KBM-7 (cell line): ENCODE measurements at regions not wholly inside any gene's neighbourhood (a gene's known extent, or its start where the extent isn't known, plus 50 kb on each side); places are given as distances from the start of the nearest gene placed in this dataset.

ENCODE experiments used
- DNase-seq: peaks from one replicate; pipeline ENCODE4 v3.0.0-alpha.2; 2015
- in situ Hi-C: fragments of 300-500 bp; cut with MboI; formaldehyde crosslinking; loops from 2 replicates; pipeline ENCODE4 v1.14.3; 2020; ENCODE audit warnings: low sequenced_read_pairs, low pct_unique_long_range_greater_than_20kb, mixed read lengths

DNA sequence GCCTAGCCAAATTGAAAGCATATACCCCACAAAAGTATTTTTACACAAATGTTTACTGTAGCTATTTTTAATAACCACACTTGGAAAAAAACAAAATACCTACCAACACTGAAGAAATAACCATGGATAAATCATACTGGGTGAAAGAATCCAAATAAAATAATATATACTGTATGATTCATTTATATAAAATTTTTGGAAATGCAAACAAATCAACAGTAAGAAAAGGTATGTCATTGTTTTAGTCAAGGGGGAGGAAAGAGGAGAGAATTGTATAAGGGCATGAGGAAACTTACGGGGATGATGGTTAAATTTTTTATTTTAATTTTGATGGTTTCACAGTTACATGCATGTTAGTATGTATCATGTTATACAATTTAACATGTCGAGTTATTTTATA, 557.8 kb downstream of the TECRL start:
- DNase-seq, result no peak
- in situ Hi-C loops, result no loop called here

- in situ Hi-C loops, result no loop called here
- no peak for DNase-seq
Observed at GRCh38 chr4:63841266-63841665, 568.0 kb downstream of the TECRL start.

GRCh38 chr4:63831590-63832155, 577.6 kb downstream of the TECRL start:
- no peak for DNase-seq
- in situ Hi-C loops, result no loop called here

GRCh38 chr4:63817196-63817865, 591.9 kb downstream of the TECRL start:
- no peak for DNase-seq
- in situ Hi-C loops, result no loop called here

- DNase-seq, result no peak
- in situ Hi-C loops, result no loop called here
Observed at GRCh38 chr4:63814171-63814964, 594.9 kb downstream of the TECRL start.

GRCh38 chr4:63799166-63799565, 610.1 kb downstream of the TECRL start:
- no peak for DNase-seq
- in situ Hi-C loops, result no loop called here

DNA sequence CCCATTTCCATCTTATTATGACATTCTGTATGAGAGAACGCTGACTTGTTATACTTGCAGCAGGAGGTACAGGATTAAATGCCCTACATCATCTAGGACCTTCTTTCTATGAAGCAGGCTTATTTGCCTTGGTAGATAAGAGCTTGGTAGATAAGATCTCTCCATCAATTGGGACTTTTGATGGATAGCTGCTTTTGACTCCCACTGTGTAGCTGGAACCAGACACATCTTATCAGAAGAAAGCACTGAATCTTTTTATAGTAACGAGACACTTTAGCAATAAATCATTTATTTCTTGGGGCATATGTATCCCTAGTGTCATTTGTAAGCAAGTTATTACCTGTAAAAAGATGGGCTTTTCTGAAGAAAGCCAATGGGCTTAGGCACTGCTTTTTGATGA, 613.9 kb downstream of the TECRL start:
- in situ Hi-C loops, result no loop called here

GRCh38 chr4:63790377-63790776, 618.9 kb downstream of the TECRL start:
- no peak for DNase-seq
- in situ Hi-C loops, result no loop called here

More for the DNA sequence above, 613.9 kb downstream of the TECRL start:
- DNase-seq, result no peak

DNA sequence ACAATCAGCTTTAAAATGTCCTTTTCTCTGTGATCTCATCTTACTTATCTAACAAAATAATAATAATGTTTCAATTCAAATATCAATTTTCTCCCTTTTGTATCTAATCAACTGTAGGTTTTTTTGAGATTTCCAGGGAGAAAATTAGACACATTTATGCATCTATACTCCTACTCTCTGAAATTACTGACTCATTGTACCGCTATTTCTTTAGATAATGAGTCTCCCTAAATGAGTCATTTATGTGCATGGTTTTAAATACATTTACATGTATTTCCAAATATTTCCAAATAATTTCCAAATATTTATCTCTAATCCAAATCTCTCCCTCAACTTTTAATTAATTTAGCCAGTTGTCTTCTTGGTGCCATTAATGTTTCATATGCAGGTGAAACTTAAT, 621.0 kb downstream of the TECRL start:
- DNase-seq, result no peak
- in situ Hi-C loops, result no loop called here

GRCh38 chr4:63787326-63787725, 621.9 kb downstream of the TECRL start:
- no peak for DNase-seq
- in situ Hi-C loops, result no loop called here

- in situ Hi-C loops, result no loop called here
- no peak for DNase-seq
Observed at GRCh38 chr4:63786171-63786570, 623.1 kb downstream of the TECRL start.

GRCh38 chr4:63784822-63785221, 624.4 kb downstream of the TECRL start:
- in situ Hi-C loops, result no loop called here
- no peak for DNase-seq

DNA sequence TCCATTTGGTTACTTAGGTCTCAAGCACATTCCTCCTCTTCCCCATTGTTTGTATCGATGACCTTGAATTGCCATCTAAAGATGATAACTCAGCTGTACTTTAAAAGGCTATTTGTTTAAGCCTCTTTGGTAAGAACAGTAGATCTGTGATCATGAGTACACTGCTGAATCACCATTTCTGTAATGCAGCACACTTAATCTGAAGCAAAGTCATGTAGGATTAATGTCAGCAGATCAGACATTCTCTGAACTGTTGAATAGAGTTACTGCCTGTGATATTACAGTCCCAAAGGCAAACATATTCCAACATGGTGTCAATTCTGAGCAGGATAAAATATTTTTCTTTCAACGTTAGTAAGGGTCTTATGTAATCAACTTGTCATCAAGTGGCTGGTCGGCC, 631.6 kb downstream of the TECRL start:
- in situ Hi-C loops, result no loop called here
- DNase-seq, result no peak

GRCh38 chr4:63764400-63764799, 644.9 kb downstream of the TECRL start:
- no peak for DNase-seq
- in situ Hi-C loops, result no loop called here

- in situ Hi-C loops, result no loop called here
- DNase-seq, result no peak
Observed at GRCh38 chr4:63757929-63758328, 651.3 kb downstream of the TECRL start.

- in situ Hi-C loops, result no loop called here
- no peak for DNase-seq
Observed at GRCh38 chr4:63742882-63743281, 666.4 kb downstream of the TECRL start.

- in situ Hi-C loops, result no loop called here
- DNase-seq, result no peak
Observed at GRCh38 chr4:63729519-63729918, 679.7 kb downstream of the TECRL start.

DNA sequence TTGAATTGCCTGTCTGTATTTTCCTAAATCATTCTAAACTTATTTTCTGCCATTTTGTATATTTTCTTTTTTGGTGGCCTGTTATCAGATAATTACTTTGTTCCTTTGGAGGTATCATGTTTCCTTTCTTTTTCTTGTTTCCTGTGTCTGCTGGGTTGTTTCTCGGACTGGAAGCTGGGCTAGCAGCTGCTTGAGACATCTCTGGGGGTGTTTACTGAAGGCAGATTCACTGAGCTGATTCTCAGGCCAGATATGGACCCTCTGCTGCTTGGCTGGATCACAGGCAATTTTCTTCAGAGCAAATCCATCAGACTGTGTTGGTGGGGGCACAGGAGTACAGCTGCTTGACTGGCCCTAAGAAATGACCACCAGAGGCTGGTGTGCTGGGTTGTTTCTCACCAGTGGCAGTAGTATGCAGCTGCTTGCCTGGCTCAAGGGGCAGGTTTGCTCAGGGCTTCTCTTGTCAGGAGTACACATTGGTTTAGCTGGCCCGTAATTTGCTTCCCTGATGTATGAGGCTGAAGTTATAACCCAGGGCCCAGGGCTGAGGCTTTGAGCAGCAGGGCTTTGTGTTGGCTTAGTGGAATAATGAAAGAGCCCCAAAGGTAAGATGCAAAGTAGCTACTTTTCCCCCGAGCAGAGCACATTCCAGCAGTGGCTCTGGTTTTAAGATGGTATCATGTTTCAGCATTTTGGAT, 680.6 kb downstream of the TECRL start:
- DNase-seq, result no peak
- in situ Hi-C loops, result no loop called here

- in situ Hi-C loops, result no loop called here
- peak; percentile 25 for DNase-seq
Observed at GRCh38 chr4:63717384-63717783, 691.9 kb downstream of the TECRL start.

DNA sequence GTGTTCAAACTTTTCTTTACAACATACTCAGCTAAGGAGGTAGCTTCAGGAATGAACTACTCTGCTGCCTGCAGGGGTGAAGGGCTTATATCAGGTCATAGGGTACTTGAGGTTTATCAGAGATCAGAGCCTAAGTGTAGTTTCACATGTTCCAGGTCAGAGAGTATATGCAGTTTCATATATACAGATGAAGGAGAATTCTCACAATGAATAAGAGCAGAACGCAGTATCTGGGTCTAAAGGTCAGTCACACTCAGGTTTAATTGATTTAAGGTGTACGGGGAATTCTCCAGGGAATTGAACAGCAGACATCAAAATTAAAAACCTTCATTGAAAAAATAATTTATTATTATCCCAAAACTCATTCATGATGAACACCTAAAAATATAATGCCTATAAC, 700.6 kb downstream of the TECRL start:
- in situ Hi-C loops, result no loop called here

More for the DNA sequence above, 700.6 kb downstream of the TECRL start:
- no peak for DNase-seq
